Tongue (tissue), 1 donor: ENCODE measurements at regions not wholly inside any gene's neighbourhood (a gene's known extent, or its start where the extent isn't known, plus 50 kb on each side); places are given as distances from the start of the nearest gene placed in this dataset.
"Not testable (repeated sequence)": the region's sequence is repeated elsewhere in the genome, so short reads cannot be mapped to it uniquely, and the experiment has no call there.

ENCODE experiments used
- DNase-seq: peaks from one replicate; pipeline ENCODE4 v3.0.0-alpha.2; 2015

GRCh38 chr9:129432297-129433154 is 188.4 kb downstream of the C9orf50 start:
- no peak for DNase-seq

- DNase-seq = no peak
These were observed 189.8 kb downstream of the C9orf50 start for GRCh38 chr9:129430940-129431643.

GRCh38 chr9:129428864-129429577 is 191.9 kb downstream of the C9orf50 start:
- no peak for DNase-seq

- no peak for DNase-seq
These were observed 193.8 kb downstream of the C9orf50 start for GRCh38 chr9:129427149-129427548.

- not testable (repeated sequence) for DNase-seq
These were observed 197.1 kb downstream of the C9orf50 start for GRCh38 chr9:129423755-129424154.

GRCh38 chr9:129423216-129423615 is 197.7 kb downstream of the C9orf50 start:
- no peak for DNase-seq

GRCh38 chr9:129422843-129423192 is 198.1 kb downstream of the C9orf50 start:
- DNase-seq = no peak

GRCh38 chr9:129422032-129422842 is 198.7 kb downstream of the C9orf50 start:
- no peak for DNase-seq

GRCh38 chr9:129421371-129421770 is 199.5 kb downstream of the C9orf50 start:
- no peak for DNase-seq

GRCh38 chr9:129420721-129421120 is 200.2 kb downstream of the C9orf50 start:
- DNase-seq = no peak

- no peak for DNase-seq
These were observed 201.5 kb downstream of the C9orf50 start for GRCh38 chr9:129419382-129419899.

GRCh38 chr9:129418451-129418850 is 202.4 kb downstream of the C9orf50 start:
- DNase-seq = no peak

GRCh38 chr9:129416821-129417539 is 203.9 kb downstream of the C9orf50 start:
- DNase-seq = no peak

- no peak for DNase-seq
These were observed 204.8 kb downstream of the C9orf50 start for GRCh38 chr9:129415942-129416651.

- peak; percentile 83 for DNase-seq
These were observed 205.6 kb downstream of the C9orf50 start for GRCh38 chr9:129414993-129415941.

- DNase-seq = peak; percentile 66
These were observed 206.4 kb downstream of the C9orf50 start for GRCh38 chr9:129414377-129414992.

GRCh38 chr9:129413537-129414376 is 207.1 kb downstream of the C9orf50 start:
- peak; percentile 98 for DNase-seq
